ENCODE measurements at regions not wholly inside any gene's neighbourhood (a gene's known extent, or its start where the extent isn't known, plus 50 kb on each side); places are given as distances from the start of the nearest gene placed in this dataset.

DNA sequence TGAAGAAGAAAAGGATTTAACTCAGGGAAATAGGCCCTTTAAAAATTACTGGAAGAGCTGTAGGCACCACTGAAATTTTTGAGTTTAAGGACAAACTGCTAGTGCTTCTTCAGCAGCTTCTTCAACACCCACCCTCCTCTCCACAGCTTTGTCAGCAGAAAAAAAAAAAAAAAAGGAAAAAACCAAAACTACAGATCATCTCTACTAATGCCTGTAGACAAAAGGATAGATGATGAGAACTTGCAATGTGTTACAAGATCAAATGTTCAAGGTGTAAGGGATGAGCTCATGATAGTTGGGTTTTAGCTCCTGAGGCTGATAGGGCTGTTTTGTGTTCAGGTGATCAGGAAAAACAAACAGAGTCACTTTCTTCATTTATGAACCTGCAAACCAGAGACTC lies 55.2 kb upstream of the PREP start:
- no peak overlapping the region for H3K4me3 ChIP-seq (ENCODE audit: severe bottlenecking)

DNA sequence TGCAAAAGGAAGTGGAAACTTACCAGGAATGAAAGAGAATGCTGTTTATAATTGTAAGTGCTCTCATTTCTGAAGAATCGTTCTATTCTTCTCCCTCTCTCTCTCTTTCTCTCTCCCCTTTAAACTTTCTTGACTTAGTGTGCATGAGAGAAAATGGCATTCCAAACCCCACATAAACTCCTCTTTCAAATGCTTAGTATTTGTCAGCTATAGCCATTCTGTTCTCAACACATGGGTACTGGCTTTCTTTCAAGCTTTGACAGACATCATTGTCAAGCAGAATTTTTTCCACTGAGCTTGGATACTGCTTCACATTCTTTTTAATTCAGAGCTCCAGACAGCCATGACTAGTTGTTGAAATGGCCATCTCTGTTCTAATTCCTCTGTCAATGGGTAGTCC lies 51.1 kb upstream of the PREP start:
- TF ChIP-seq, protein P1, sequence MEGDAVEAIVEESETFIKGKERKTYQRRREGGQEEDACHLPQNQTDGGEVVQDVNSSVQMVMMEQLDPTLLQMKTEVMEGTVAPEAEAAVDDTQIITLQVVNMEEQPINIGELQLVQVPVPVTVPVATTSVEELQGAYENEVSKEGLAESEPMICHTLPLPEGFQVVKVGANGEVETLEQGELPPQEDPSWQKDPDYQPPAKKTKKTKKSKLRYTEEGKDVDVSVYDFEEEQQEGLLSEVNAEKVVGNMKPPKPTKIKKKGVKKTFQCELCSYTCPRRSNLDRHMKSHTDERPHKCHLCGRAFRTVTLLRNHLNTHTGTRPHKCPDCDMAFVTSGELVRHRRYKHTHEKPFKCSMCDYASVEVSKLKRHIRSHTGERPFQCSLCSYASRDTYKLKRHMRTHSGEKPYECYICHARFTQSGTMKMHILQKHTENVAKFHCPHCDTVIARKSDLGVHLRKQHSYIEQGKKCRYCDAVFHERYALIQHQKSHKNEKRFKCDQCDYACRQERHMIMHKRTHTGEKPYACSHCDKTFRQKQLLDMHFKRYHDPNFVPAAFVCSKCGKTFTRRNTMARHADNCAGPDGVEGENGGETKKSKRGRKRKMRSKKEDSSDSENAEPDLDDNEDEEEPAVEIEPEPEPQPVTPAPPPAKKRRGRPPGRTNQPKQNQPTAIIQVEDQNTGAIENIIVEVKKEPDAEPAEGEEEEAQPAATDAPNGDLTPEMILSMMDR (IDR thresholded peaks at IDR 0.05; ENCODE audit: poor library complexity, severe bottlenecking), result no peak
- no peak overlapping the region for H3K4me3 ChIP-seq (ENCODE audit: severe bottlenecking)
- no peak for ATAC-seq (ENCODE audit: low read depth)
- H3K27me3 ChIP-seq (ENCODE audit: insufficient read depth, poor library complexity, severe bottlenecking), result no peaks in the 10 kb centered on the region
- H3K4me1 ChIP-seq (ENCODE audit: insufficient read depth, poor library complexity, severe bottlenecking), result peaks cover 5% of the 10 kb centered on the region
- H3K27ac ChIP-seq (ENCODE audit: poor library complexity, severe bottlenecking), result no peak overlapping the region
- no peaks in the 10 kb centered on the region for H3K9me3 ChIP-seq (ENCODE audit: severe bottlenecking)
- no peak for DNase-seq (ENCODE audit: low spot score)
- H3K36me3 ChIP-seq (ENCODE audit: low read depth), result no peaks in the 10 kb centered on the region

More for the DNA sequence above, 55.2 kb upstream of the PREP start:
- DNase-seq (ENCODE audit: low spot score) (no peak), ATAC-seq (ENCODE audit: low read depth) (no peak)
- peak overlapping the region; percentile 96 for H3K27ac ChIP-seq (ENCODE audit: poor library complexity, severe bottlenecking)
- no peaks in the 10 kb centered on the region for H3K9me3 ChIP-seq (ENCODE audit: severe bottlenecking)
- H3K36me3 ChIP-seq (ENCODE audit: low read depth), result no peaks in the 10 kb centered on the region
- TF ChIP-seq, protein P1 (IDR thresholded peaks at IDR 0.05; ENCODE audit: poor library complexity, severe bottlenecking), result no peak
- no peaks in the 10 kb centered on the region for H3K27me3 ChIP-seq (ENCODE audit: insufficient read depth, poor library complexity, severe bottlenecking)
- peaks cover 20% of the 10 kb centered on the region for H3K4me1 ChIP-seq (ENCODE audit: insufficient read depth, poor library complexity, severe bottlenecking)

DNA sequence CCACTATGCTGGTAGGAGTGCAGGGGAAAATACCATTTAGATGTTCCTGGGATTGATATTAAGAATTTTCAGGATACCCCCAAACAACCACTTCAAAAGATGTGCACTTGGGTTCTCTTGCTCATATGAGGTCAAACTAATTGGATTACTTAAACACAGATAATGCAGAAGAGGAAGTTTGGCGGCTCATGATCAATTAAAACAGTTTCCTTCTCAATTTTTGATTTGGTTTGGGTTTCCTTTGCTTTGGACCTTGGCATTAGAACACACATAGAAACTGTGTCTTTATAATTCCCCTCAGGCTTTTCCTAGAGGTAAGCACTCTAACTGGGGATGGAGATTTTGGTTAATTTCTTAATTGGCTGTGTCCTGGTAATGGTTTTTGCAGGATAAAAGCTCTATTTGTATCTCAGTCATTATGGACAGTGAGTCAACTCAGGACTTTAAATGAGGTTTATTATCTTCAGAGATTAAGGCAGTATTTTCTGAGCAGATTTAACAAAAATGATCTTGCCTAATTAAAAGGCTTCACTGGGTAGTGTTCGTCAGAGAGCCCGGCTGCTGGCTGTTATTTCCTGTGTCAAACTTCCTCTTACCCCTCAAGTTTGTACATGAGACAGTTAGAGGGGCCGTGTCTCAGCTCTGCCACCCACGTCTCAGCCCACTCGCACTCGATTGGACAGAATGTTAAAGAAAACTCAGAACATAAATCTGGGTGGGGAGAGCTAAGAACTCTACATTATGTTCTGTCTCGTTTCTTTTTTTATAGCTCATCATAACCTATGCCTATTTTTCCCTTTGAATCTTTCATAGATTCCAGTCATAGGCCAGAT lies 50.3 kb upstream of the PREP start:
- H3K27ac ChIP-seq (ENCODE audit: poor library complexity, severe bottlenecking), result no peak overlapping the region
- no peak for ATAC-seq (ENCODE audit: low read depth)
- H3K36me3 ChIP-seq (ENCODE audit: low read depth), result no peaks in the 10 kb centered on the region
- no peaks in the 10 kb centered on the region for H3K4me1 ChIP-seq (ENCODE audit: insufficient read depth, poor library complexity, severe bottlenecking)
- DNase-seq (ENCODE audit: low spot score), result no peak
- H3K4me3 ChIP-seq (ENCODE audit: severe bottlenecking), result no peak overlapping the region
- TF ChIP-seq, protein P1 (IDR thresholded peaks at IDR 0.05; ENCODE audit: poor library complexity, severe bottlenecking), result no peak
- no peaks in the 10 kb centered on the region for H3K9me3 ChIP-seq (ENCODE audit: severe bottlenecking)
- no peaks in the 10 kb centered on the region for H3K27me3 ChIP-seq (ENCODE audit: insufficient read depth, poor library complexity, severe bottlenecking)

All from RWPE2 (cell line).